Suprapubic skin (tissue), 3 donors: ENCODE measurements at regions not wholly inside any gene's neighbourhood (a gene's known extent, or its start where the extent isn't known, plus 50 kb on each side); places are given as distances from the start of the nearest gene placed in this dataset.

Experiments used
- EP300 ChIP-seq: sonication (generic); formaldehyde crosslinking; IDR thresholded peaks from one replicate; pipeline ENCODE4 v1.6.1; 2017; ENCODE audit warnings: antibody characterized with exemption
- TF ChIP-seq, protein P1 (sequence below), 2 donors: fragments of 200-600 bp in 1 of 2; fragments of 450-650 bp in 1 of 2; sonication (generic) in 1 of 2; IDR thresholded peaks; one replicate each; pipeline ENCODE4 v1.5.1; 2016 to 2019; ENCODE audit warnings: antibody characterized with exemption in 2 of 2, mild to moderate bottlenecking in 1 of 2, moderate library complexity in 1 of 2

DNA sequence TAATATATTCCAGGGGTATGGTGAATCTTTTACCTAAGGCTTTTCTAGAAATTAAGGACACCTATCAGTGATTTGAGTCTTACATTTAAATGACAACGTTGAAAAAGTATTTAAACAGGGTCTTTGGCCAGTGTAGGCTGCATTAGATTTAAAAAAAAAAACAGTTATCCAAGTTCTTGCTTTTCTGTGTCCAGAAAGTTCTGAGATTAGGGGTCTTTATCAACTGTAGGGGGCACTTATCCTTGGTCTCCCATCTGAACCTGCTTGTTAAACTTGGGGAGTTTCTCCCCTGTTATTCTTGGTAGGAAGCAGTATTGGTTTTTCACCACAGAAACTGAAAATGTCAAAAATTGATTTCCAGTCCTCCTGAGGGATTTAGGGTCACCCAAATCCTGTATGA is 155.9 kb upstream of the ZNF217 start:
- TF ChIP-seq, protein P1, sequence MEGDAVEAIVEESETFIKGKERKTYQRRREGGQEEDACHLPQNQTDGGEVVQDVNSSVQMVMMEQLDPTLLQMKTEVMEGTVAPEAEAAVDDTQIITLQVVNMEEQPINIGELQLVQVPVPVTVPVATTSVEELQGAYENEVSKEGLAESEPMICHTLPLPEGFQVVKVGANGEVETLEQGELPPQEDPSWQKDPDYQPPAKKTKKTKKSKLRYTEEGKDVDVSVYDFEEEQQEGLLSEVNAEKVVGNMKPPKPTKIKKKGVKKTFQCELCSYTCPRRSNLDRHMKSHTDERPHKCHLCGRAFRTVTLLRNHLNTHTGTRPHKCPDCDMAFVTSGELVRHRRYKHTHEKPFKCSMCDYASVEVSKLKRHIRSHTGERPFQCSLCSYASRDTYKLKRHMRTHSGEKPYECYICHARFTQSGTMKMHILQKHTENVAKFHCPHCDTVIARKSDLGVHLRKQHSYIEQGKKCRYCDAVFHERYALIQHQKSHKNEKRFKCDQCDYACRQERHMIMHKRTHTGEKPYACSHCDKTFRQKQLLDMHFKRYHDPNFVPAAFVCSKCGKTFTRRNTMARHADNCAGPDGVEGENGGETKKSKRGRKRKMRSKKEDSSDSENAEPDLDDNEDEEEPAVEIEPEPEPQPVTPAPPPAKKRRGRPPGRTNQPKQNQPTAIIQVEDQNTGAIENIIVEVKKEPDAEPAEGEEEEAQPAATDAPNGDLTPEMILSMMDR (IDR thresholded peaks at IDR 0.05): no peak
- no peak for TF ChIP-seq EP300
